Thyroid gland (tissue), 4 donors: ENCODE measurements at regions not wholly inside any gene's neighbourhood (a gene's known extent, or its start where the extent isn't known, plus 50 kb on each side); places are given as distances from the start of the nearest gene placed in this dataset.

Source experiments
- POLR2A ChIP-seq, 2 donors: fragments of 450-650 bp; IDR thresholded peaks; one replicate each; pipeline ENCODE4 v1.6.1; 2017; ENCODE audit warnings: antibody characterized with exemption in 2 of 2, mild to moderate bottlenecking in 2 of 2, moderate library complexity in 1 of 2
- TF ChIP-seq, protein P1 (sequence below), 6 experiments: fragments of 200-600 bp in 3 of 6; fragments of 450-650 bp in 3 of 6; sonication (generic) in 3 of 6; IDR thresholded peaks; one replicate each; pipeline ENCODE4 v1.5.1; 2016 to 2019; ENCODE audit warnings: antibody characterized with exemption in 6 of 6, mild to moderate bottlenecking in 2 of 6, inconsistent platforms in 1 of 6, moderate library complexity in 1 of 6

DNA sequence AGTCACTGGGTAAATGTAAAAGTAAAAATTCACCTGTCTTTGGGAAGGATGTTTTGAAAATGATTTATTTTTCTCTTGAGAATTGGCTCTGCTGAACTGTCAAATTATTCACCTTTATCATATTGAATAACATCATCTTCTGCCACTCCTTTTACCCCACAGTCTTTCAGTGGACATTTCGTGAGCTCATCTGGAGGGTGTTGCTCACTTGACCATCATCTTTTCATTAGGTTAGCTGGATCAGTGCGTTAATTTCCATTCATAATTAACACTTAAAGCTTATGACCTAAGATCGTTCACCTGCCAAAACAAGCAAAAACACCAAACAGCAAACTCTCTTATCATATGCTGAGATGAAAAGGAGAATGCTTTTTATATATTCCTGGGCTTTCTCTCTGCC, 53.4 kb upstream of the TNFAIP8 start:
- TF ChIP-seq, protein P1, sequence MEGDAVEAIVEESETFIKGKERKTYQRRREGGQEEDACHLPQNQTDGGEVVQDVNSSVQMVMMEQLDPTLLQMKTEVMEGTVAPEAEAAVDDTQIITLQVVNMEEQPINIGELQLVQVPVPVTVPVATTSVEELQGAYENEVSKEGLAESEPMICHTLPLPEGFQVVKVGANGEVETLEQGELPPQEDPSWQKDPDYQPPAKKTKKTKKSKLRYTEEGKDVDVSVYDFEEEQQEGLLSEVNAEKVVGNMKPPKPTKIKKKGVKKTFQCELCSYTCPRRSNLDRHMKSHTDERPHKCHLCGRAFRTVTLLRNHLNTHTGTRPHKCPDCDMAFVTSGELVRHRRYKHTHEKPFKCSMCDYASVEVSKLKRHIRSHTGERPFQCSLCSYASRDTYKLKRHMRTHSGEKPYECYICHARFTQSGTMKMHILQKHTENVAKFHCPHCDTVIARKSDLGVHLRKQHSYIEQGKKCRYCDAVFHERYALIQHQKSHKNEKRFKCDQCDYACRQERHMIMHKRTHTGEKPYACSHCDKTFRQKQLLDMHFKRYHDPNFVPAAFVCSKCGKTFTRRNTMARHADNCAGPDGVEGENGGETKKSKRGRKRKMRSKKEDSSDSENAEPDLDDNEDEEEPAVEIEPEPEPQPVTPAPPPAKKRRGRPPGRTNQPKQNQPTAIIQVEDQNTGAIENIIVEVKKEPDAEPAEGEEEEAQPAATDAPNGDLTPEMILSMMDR (IDR thresholded peaks at IDR 0.05): no peak
- no peak for TF ChIP-seq POLR2A (IDR thresholded peaks at IDR 0.05)
